Hepatocyte (in vitro differentiated cells): ENCODE measurements at regions not wholly inside any gene's neighbourhood (a gene's known extent, or its start where the extent isn't known, plus 50 kb on each side); places are given as distances from the start of the nearest gene placed in this dataset.

Source experiments
- CTCF ChIP-seq: fragments of 200-600 bp; sonication (generic); IDR thresholded peaks from 2 replicates; pipeline ENCODE4 v1.5.1; 2016; ENCODE audit warnings: antibody characterized with exemption, mild to moderate bottlenecking; ENCODE audit not compliant: poor library complexity
- EZH2 ChIP-seq: fragments of 200-600 bp; sonication (generic); IDR thresholded peaks from 2 replicates; pipeline ENCODE4 v1.6.1; 2016; ENCODE audit warnings: antibody characterized with exemption, mild to moderate bottlenecking, borderline replicate concordance
- EZH2phosphoT487 ChIP-seq: fragments of 200-600 bp; sonication (generic); IDR thresholded peaks from one replicate; pipeline ENCODE4 v1.6.1; 2018; ENCODE audit warnings: antibody characterized with exemption, mild to moderate bottlenecking, low read depth, moderate library complexity; ENCODE audit not compliant: unreplicated experiment, severe bottlenecking

GRCh38 chr1:121471523-121471922, 286.7 kb downstream of the SRGAP2C start:
- no peak for TF ChIP-seq CTCF
- TF ChIP-seq EZH2phosphoT487, result no peak
- TF ChIP-seq EZH2, result no peak
